ENCODE measurements at regions not wholly inside any gene's neighbourhood (a gene's known extent, or its start where the extent isn't known, plus 50 kb on each side); places are given as distances from the start of the nearest gene placed in this dataset.

GRCh38 chr1:172946814-172947507 is 103.8 kb downstream of the TNFSF18 start:
- Histone ChIP-seq H4K20me1 (ENCODE audit: insufficient read depth) (no peaks in the 10 kb centered on the region), H3K4me2 (no peak overlapping the region), H2AFZ (no peak overlapping the region), H3K79me2 (ENCODE audit: low read depth) (no peaks in the 10 kb centered on the region), H3F3A (ENCODE audit: insufficient read depth, low read depth) (no peaks in the 10 kb centered on the region), H3K27me3 (ENCODE audit: insufficient read depth, low read depth) (no peaks in the 10 kb centered on the region), H3K36me3 (ENCODE audit: low read depth) (no peaks in the 10 kb centered on the region), H3K9me2 (ENCODE audit: insufficient read depth) (no peaks in the 10 kb centered on the region), H3K9me3 (ENCODE audit: insufficient read depth, low read depth) (no peaks in the 10 kb centered on the region; the same call in 1 of the 2 replicates), H3K4me3 (no peak overlapping the region), H3K4me1 (replicated peaks; ENCODE audit: insufficient read depth) (peaks cover 6% of the 10 kb centered on the region), H3K27ac (no peak overlapping the region)
- intact Hi-C loops (cut with micrococcal nuclease; ENCODE audit: unreplicated experiment): no loop called here
- POLR2A ChIA-PET (ENCODE audit: unreplicated experiment): no interaction called here
- CTCF ChIA-PET: interaction anchor here (0.6 kb wide), 1 partner anchor 117 kb away, joined by 3 read pairs; no protein-coding TSS in a partner anchor
- TF ChIP-seq EZH2 (IDR thresholded peaks at IDR 0.05; ENCODE audit: low read depth) (no peak), CTCF (conservative IDR thresholded peaks at IDR 0.05) (no peak)
- BruUV-seq (replicated peaks): no TSS peak
- DNase-seq: no peak

- Histone ChIP-seq H3K9me3 (ENCODE audit: insufficient read depth, low read depth) (no peaks in the 10 kb centered on the region), H3K27me3 (ENCODE audit: insufficient read depth, low read depth) (no peaks in the 10 kb centered on the region), H2AFZ (no peak overlapping the region), H3K27ac (no peak overlapping the region), H3F3A (ENCODE audit: insufficient read depth, low read depth) (no peaks in the 10 kb centered on the region), H3K4me3 (no peak overlapping the region), H3K4me2 (no peak overlapping the region), H3K4me1 (replicated peaks; ENCODE audit: insufficient read depth) (peaks cover 9% of the 10 kb centered on the region), H3K36me3 (ENCODE audit: low read depth) (no peaks in the 10 kb centered on the region), H3K9me2 (ENCODE audit: insufficient read depth) (no peaks in the 10 kb centered on the region), H3K79me2 (ENCODE audit: low read depth) (no peaks in the 10 kb centered on the region), H4K20me1 (ENCODE audit: insufficient read depth) (no peaks in the 10 kb centered on the region)
- TF ChIP-seq CTCF (conservative IDR thresholded peaks at IDR 0.05): no peak
- no peak for TF ChIP-seq EZH2 (IDR thresholded peaks at IDR 0.05; ENCODE audit: low read depth)
- ChIA-PET CTCF (no interaction called here), POLR2A (ENCODE audit: unreplicated experiment) (no interaction called here)
- BruUV-seq (replicated peaks): no TSS peak
- intact Hi-C loops (cut with micrococcal nuclease; ENCODE audit: unreplicated experiment): no loop called here
- no peak for DNase-seq
Observed at GRCh38 chr1:172948457-172948856, 102.3 kb downstream of the TNFSF18 start.

- H4K20me1 ChIP-seq (ENCODE audit: insufficient read depth): no peaks in the 10 kb centered on the region
- intact Hi-C loops (cut with micrococcal nuclease; ENCODE audit: unreplicated experiment): no loop called here
- CTCF ChIA-PET: no interaction called here
- H3K27ac ChIP-seq: no peak overlapping the region
- H3K9me3 ChIP-seq (ENCODE audit: insufficient read depth, low read depth): no peaks in the 10 kb centered on the region
- H3K4me3 ChIP-seq: no peak overlapping the region
- DNase-seq: no peak
- H3K79me2 ChIP-seq (ENCODE audit: low read depth): no peaks in the 10 kb centered on the region
- BruUV-seq (replicated peaks): no TSS peak
- H3K9me2 ChIP-seq (ENCODE audit: insufficient read depth): no peaks in the 10 kb centered on the region
- H3K4me2 ChIP-seq: no peak overlapping the region
- peaks cover 9% of the 10 kb centered on the region for H3K4me1 ChIP-seq (replicated peaks; ENCODE audit: insufficient read depth)
- POLR2A ChIA-PET (ENCODE audit: unreplicated experiment): no interaction called here
- no peaks in the 10 kb centered on the region for H3F3A ChIP-seq (ENCODE audit: insufficient read depth, low read depth)
- no peaks in the 10 kb centered on the region for H3K36me3 ChIP-seq (ENCODE audit: low read depth)
- no peaks in the 10 kb centered on the region for H3K27me3 ChIP-seq (ENCODE audit: insufficient read depth, low read depth)
- no peak overlapping the region for H2AFZ ChIP-seq
- TF ChIP-seq CTCF (conservative IDR thresholded peaks at IDR 0.05) (no peak), EZH2 (IDR thresholded peaks at IDR 0.05; ENCODE audit: low read depth) (no peak)
Observed at GRCh38 chr1:172949096-172949495, 101.6 kb downstream of the TNFSF18 start.
